ENCODE measurements at regions not wholly inside any gene's neighbourhood (a gene's known extent, or its start where the extent isn't known, plus 50 kb on each side); places are given as distances from the start of the nearest gene placed in this dataset.

GRCh38 chr2:7952046-7952745 lies 729.7 kb upstream of the ID2 start:
- DNase-seq: no peak
- Histone ChIP-seq H3K9me3 (no peaks in the 10 kb centered on the region), H3K4me1 (no peaks in the 10 kb centered on the region), H3K27me3 (no peaks in the 10 kb centered on the region), H3K36me3 (no peaks in the 10 kb centered on the region), H3K27ac (no peak overlapping the region), H3K4me3 (replicated peaks in 1 of 3) (no peak overlapping the region)
- TF ChIP-seq CTCF (IDR thresholded peaks at IDR 0.05) (no peak), POLR2A (IDR thresholded peaks at IDR 0.05) (no peak)
- WGBS, 2 donors: 85 to 87% methylated on average over 15 of the region's 15 CpGs
- intact Hi-C loops (cut with DNase I): no loop called here

GRCh38 chr2:7953195-7953594 lies 728.7 kb upstream of the ID2 start:
- 80 to 90% methylated on average over 4 to 6 of the region's 6 CpGs for WGBS, 2 donors
- Histone ChIP-seq H3K36me3 (no peaks in the 10 kb centered on the region), H3K27ac (no peak overlapping the region), H3K4me3 (replicated peaks in 1 of 3) (no peak overlapping the region), H3K27me3 (no peaks in the 10 kb centered on the region), H3K4me1 (no peaks in the 10 kb centered on the region), H3K9me3 (no peaks in the 10 kb centered on the region)
- no peak for TF ChIP-seq CTCF (IDR thresholded peaks at IDR 0.05)
- no peak for TF ChIP-seq POLR2A (IDR thresholded peaks at IDR 0.05)
- intact Hi-C loops (cut with DNase I): no loop called here
- no peak for DNase-seq

- Histone ChIP-seq H3K4me3 (replicated peaks in 1 of 3) (no peak overlapping the region), H3K4me1 (no peaks in the 10 kb centered on the region), H3K36me3 (no peaks in the 10 kb centered on the region), H3K9me3 (no peaks in the 10 kb centered on the region), H3K27me3 (no peaks in the 10 kb centered on the region), H3K27ac (no peak overlapping the region)
- WGBS, 2 donors: 72 to 74% methylated on average over 4 of the region's 4 CpGs
- DNase-seq: no peak
- intact Hi-C loops (cut with DNase I): no loop called here
- TF ChIP-seq POLR2A (IDR thresholded peaks at IDR 0.05) (no peak), CTCF (IDR thresholded peaks at IDR 0.05) (no peak)
Observed at GRCh38 chr2:7954234-7954633, 727.6 kb upstream of the ID2 start.

GRCh38 chr2:7956126-7956689 lies 725.6 kb upstream of the ID2 start:
- H3K4me1 ChIP-seq: no peaks in the 10 kb centered on the region
- H3K4me3 ChIP-seq (replicated peaks in 1 of 3): no peak overlapping the region
- no peaks in the 10 kb centered on the region for H3K9me3 ChIP-seq
- WGBS, 2 donors: 85 to 87% methylated on average over 6 of the region's 6 CpGs
- no peak for DNase-seq
- TF ChIP-seq POLR2A (IDR thresholded peaks at IDR 0.05) (no peak), CTCF (IDR thresholded peaks at IDR 0.05) (no peak)
- H3K36me3 ChIP-seq: no peaks in the 10 kb centered on the region
- no peaks in the 10 kb centered on the region for H3K27me3 ChIP-seq
- no peak overlapping the region for H3K27ac ChIP-seq
- intact Hi-C loops (cut with DNase I): no loop called here

GRCh38 chr2:7961550-7961949 lies 720.3 kb upstream of the ID2 start:
- Histone ChIP-seq H3K4me3 (replicated peaks in 1 of 3) (no peak overlapping the region), H3K4me1 (no peaks in the 10 kb centered on the region), H3K9me3 (no peaks in the 10 kb centered on the region), H3K36me3 (no peaks in the 10 kb centered on the region), H3K27ac (no peak overlapping the region), H3K27me3 (no peaks in the 10 kb centered on the region)
- TF ChIP-seq POLR2A (IDR thresholded peaks at IDR 0.05) (no peak), CTCF (IDR thresholded peaks at IDR 0.05) (no peak)
- WGBS, 2 donors: 85 to 86% methylated on average over 2 of the region's 2 CpGs
- DNase-seq: no peak
- intact Hi-C loops (cut with DNase I): no loop called here
